Skeletal muscle satellite cell (primary cell): ENCODE measurements at regions not wholly inside any gene's neighbourhood (a gene's known extent, or its start where the extent isn't known, plus 50 kb on each side); places are given as distances from the start of the nearest gene placed in this dataset.
"Not testable (repeated sequence)": the region's sequence is repeated elsewhere in the genome, so short reads cannot be mapped to it uniquely, and the experiment has no call there.

ENCODE experiments used
- H3K27me3 ChIP-seq: 2 replicates; pipeline ENCODE4 v1.7.0; 2013; ENCODE audit warnings: low read length; ENCODE audit not compliant: control insufficient read depth, insufficient read depth
- H3K36me3 ChIP-seq: 2 replicates; pipeline ENCODE4 v1.7.0; 2013; ENCODE audit warnings: mild to moderate bottlenecking, control low read depth, low read length; ENCODE audit not compliant: insufficient read depth
- H3K4me1 ChIP-seq: 2 replicates; pipeline ENCODE4 v1.7.0; 2013; ENCODE audit warnings: low read length; ENCODE audit not compliant: control insufficient read depth, insufficient read depth
- H3K4me2 ChIP-seq: 2 replicates; pipeline ENCODE4 v1.7.0; 2013; ENCODE audit warnings: mild to moderate bottlenecking, low read length
- H3K4me3 ChIP-seq: 2 replicates; pipeline ENCODE4 v1.7.0; 2013; ENCODE audit warnings: low read length
- H3K9ac ChIP-seq: 2 replicates; pipeline ENCODE4 v1.7.0; 2013; ENCODE audit warnings: mild to moderate bottlenecking, low read depth, low read length, moderate library complexity
- H3K9me3 ChIP-seq: replicated peaks from 2 replicates; pipeline ENCODE4 v1.7.0; 2013; ENCODE audit warnings: mild to moderate bottlenecking, control low read depth, low read length

DNA sequence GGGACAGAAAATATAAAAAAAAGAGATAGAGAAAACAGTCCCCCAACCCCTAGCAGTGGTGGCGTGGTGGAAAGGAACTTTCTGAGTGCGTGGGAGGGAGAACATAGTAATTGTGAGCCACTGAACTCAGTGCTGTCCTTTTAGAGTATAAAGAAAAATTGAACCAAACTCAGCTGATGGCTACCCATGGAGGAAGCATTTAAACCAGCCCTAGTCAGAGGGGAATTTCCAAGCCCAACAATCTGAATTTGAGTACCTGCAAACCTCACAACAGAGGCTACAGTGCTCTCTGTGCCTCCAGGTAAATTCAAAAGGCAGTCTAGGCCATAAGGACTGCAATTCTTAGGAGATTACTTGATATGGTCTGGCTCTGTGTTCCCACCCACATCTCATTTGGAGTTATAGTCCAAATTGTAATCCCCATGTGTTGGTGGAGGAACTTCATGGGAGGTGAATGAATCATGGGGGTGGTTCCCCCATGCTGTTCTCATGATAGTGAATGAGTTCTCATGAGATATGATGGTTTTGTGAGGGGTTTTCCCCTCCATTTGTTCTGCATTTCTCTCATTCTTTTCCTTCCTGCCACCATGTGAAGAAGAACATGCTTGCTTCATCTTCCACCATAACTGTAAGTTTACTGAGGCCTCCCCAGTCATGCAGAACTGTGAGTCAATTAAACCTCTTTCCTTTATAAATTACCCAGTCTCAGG lies 687.8 kb downstream of the FAM181B start:
- Histone ChIP-seq H3K27me3 (no peaks in the 10 kb centered on the region), H3K9me3 (no peaks in the 10 kb centered on the region), H3K36me3 (no peaks in the 10 kb centered on the region), H3K4me2 (no peak overlapping the region), H3K9ac (no peak overlapping the region), H3K4me3 (no peak overlapping the region), H3K4me1 (no peaks in the 10 kb centered on the region)

DNA sequence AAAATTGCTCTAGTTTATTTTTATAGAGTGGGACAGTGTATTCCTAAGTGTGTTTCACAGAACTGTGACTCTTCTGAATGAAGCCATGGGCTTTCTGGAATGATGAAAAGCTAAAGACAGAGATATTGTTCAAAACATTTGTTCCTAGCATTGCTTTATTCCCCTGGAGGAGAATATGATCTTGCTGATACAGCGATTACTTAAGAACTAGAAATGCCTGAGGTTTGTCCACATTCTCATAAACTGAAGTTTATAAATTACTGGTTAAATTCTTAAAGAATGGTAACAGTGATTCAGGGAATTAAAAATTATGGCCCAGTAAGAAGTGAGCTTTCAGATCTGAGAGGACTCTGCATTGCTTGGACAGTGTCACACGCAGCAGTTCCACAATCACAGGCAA lies 690.3 kb downstream of the FAM181B start:
- Histone ChIP-seq H3K4me3 (no peak overlapping the region), H3K9ac (no peak overlapping the region), H3K4me2 (no peak overlapping the region), H3K27me3 (no peaks in the 10 kb centered on the region), H3K4me1 (no peaks in the 10 kb centered on the region), H3K9me3 (no peaks in the 10 kb centered on the region), H3K36me3 (no peaks in the 10 kb centered on the region)

DNA sequence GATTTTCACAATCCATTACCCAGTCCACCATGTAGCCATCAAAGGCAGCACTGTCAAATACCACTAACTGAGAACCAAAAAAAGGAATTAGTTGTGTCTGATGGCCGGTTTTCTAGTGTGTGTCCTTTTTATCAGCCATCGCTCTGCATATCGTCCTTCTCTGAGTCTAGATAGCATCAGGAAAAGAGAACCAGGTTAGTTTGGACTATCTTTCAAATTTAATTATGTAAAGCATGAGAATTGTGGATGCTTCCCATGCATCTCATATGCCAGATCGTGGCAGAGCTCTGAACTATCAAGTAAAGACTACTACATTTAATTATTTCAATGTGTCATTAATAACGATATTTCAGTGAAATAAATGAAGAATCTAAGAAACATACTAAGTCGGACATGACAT lies 691.9 kb downstream of the FAM181B start:
- Histone ChIP-seq H3K9ac (no peak overlapping the region), H3K36me3 (no peaks in the 10 kb centered on the region), H3K4me1 (no peaks in the 10 kb centered on the region), H3K4me2 (no peak overlapping the region), H3K9me3 (no peaks in the 10 kb centered on the region), H3K4me3 (no peak overlapping the region), H3K27me3 (no peaks in the 10 kb centered on the region)

DNA sequence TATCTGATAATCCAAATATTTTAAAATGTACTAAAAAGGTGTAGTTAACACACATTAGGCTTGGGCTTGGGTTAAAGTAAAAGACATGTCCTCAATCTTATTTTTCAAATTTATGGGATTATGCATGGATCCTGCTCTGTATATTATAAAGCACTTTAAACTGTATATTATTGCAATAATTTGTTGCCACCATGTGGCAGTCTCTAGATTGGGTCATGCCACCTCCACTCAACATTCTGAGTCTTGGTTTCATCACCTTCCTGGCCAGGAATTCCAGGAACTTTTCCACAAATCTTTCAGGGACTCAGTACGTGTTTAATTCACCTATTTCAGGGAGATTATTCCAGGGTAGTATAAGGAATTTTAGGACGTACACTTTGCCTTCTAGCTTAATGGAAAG lies 695.5 kb downstream of the FAM181B start:
- Histone ChIP-seq H3K4me2 (no peak overlapping the region), H3K9ac (no peak overlapping the region), H3K9me3 (peaks cover 2% of the 10 kb centered on the region), H3K4me1 (no peaks in the 10 kb centered on the region), H3K4me3 (no peak overlapping the region), H3K36me3 (no peaks in the 10 kb centered on the region), H3K27me3 (no peaks in the 10 kb centered on the region)

DNA sequence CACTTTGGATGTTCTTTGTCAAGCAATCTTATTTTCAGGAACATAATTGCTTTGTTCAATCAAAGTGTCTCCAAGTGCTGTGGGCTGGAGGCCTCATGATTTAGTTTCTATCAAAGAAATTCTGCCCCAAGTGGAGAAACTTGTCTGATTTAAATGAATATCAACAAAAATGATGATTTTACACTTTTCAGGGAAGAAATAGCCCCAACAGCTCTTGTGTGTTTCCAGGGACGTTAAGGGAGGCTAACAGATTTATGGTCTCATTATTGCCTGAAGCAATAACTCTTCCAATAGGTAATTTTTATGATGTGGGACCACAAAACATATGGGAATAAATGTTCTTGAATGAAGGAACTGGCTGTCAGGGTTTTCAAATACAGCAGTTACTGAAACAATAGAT lies 699.1 kb downstream of the FAM181B start:
- peaks cover 8% of the 10 kb centered on the region for H3K9me3 ChIP-seq
- H3K36me3 ChIP-seq = no peaks in the 10 kb centered on the region
- no peaks in the 10 kb centered on the region for H3K27me3 ChIP-seq
- H3K9ac ChIP-seq = no peak overlapping the region
- H3K4me1 ChIP-seq = no peaks in the 10 kb centered on the region
- no peak overlapping the region for H3K4me3 ChIP-seq
- H3K4me2 ChIP-seq = no peak overlapping the region

DNA sequence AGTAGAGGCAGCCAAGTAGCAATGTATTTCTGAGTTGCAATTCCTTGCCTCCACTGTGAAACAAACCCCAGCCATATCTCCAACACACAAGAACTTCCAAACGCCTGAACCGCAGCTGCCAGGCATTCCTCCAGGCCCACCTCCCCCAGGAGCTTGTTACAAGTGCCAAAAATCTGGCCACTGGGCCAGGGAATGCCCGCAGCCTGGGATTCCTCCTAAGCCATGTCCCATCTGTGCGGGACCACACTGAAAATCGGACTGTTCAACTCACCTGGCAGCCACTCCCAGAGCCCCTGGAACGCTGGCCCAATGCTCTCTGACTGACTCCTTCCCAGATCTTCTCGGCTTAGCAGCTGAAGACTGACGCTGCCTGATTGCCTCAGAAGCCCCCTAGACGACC lies 706.3 kb downstream of the FAM181B start:
- not testable (repeated sequence) for H3K9me3 ChIP-seq, H3K36me3 ChIP-seq, H3K4me1 ChIP-seq, H3K27me3 ChIP-seq, H3K9ac ChIP-seq, H3K4me3 ChIP-seq, H3K4me2 ChIP-seq

DNA sequence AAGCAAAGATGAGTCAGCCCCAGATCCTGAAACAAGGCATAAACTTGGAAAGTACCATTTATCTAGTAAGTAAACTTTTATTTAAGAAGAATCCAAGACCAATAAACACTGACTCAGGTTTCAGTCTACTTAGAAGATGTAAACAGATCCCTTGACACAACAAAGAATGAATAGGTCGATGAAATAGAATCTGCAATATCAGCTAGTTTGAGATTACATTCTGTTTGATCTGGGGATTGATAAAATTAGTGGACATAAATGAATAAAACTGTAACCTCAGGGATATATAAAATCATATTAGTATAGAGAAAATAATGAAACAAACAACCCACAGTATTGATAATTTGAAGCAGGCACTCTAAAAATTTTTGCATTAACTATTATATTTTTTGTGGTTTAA lies 708.9 kb downstream of the FAM181B start:
- no peak overlapping the region for H3K4me3 ChIP-seq
- no peak overlapping the region for H3K9ac ChIP-seq
- H3K9me3 ChIP-seq = peaks cover 2% of the 10 kb centered on the region
- no peaks in the 10 kb centered on the region for H3K4me1 ChIP-seq
- H3K27me3 ChIP-seq = no peaks in the 10 kb centered on the region
- H3K36me3 ChIP-seq = no peaks in the 10 kb centered on the region
- H3K4me2 ChIP-seq = no peak overlapping the region

DNA sequence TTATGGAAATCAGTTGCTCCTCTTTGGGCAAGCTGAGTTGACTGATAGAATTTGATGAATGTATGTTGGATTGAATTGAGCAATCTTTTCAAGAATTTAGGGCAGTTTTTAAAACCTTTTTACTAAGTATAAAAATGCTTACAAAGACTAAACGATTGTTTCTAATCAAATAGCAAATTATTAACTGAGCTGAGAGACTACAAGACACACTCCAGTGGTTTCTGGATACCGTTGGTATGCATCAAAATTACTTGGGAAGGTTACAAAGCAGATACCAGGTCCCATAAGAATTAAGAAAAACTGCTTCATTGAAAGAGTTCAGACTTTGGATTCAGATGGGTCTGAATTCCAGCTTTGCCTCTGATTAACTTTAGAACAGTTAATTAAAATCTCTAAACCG lies 721.4 kb downstream of the FAM181B start:
- Histone ChIP-seq H3K27me3 (no peaks in the 10 kb centered on the region), H3K4me2 (no peak overlapping the region), H3K36me3 (no peaks in the 10 kb centered on the region), H3K9me3 (no peaks in the 10 kb centered on the region), H3K4me3 (no peak overlapping the region), H3K4me1 (no peaks in the 10 kb centered on the region), H3K9ac (no peak overlapping the region)

DNA sequence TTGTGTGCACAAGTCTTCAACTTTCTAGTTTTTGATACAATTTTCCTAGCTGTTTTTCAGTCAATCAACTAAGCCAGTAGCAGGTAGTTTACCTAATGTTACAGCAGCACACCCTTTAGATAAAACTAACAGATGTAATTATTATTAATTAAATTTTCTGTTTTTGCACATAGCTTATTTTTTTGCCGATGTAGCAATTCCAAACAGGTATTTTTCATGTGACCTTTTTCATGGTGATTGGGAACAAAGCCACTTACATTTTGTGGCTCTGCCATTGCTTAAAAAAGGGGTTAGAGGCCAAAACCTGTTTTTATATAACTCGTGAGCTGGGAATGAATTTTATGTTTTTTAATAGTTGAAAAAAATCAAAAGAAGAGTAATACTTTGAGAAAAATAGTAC lies 724.5 kb downstream of the FAM181B start:
- Histone ChIP-seq H3K36me3 (no peaks in the 10 kb centered on the region), H3K9ac (no peak overlapping the region), H3K9me3 (no peaks in the 10 kb centered on the region), H3K27me3 (no peaks in the 10 kb centered on the region), H3K4me2 (no peak overlapping the region), H3K4me1 (no peaks in the 10 kb centered on the region), H3K4me3 (no peak overlapping the region)

DNA sequence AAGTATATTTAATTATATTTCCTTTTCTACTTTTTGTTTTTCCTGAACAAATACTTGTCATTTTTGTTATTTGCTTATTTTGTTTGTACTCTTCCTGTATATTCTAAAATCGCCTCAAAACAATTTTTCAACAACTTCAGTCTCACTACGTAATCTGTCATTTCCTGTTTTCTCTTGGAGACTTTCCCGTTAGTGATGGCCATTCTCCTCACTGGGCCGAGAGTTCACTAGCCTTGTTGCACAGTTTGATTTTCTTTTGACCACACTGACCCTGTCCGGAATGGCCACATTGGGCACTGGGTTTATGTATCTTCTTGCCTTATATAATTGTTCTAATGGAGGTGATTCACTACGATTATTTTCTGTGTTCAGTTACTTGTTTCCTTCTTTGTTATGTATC lies 726.1 kb downstream of the FAM181B start:
- H3K36me3 ChIP-seq = no peaks in the 10 kb centered on the region
- H3K9ac ChIP-seq = no peak overlapping the region

DNA sequence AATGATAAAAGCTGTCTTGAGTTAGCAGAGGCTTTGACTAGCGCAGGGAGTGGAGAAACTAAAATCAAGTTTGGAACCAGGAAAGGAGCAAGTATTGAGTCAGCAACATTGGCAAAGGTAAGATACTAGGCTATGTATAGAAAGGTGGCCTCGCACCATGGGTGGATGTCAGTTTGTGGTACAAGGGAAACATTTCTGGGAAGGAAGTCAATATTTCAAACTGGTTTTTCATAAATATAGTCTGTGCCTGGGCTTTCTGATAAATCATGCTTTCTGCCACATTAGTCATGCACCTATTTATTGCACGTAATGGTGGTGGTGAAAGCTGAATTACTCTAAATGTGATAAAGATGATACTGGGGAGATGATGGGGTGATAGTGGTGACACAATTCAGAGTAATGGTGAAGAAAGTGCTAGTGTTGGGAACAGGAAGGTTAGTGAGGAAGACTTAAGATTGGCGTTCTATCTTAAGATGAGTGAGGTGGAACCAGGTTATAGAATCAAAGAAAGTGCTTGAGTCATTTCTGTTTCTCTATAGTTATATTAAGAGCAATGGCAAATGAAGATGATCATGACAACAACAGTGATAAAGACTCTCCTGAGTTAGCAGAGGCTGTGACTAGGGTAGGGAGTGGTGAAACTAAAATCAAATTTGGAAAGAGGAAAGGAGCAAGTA lies 729.0 kb downstream of the FAM181B start:
- no peaks in the 10 kb centered on the region for H3K9me3 ChIP-seq
- H3K27me3 ChIP-seq = no peaks in the 10 kb centered on the region
- H3K9ac ChIP-seq = no peak overlapping the region
- H3K4me2 ChIP-seq = no peak overlapping the region
- H3K36me3 ChIP-seq = no peaks in the 10 kb centered on the region
- no peaks in the 10 kb centered on the region for H3K4me1 ChIP-seq
- H3K4me3 ChIP-seq = no peak overlapping the region

More for the DNA sequence above, 726.1 kb downstream of the FAM181B start:
- Histone ChIP-seq H3K4me1 (no peaks in the 10 kb centered on the region), H3K4me2 (no peak overlapping the region), H3K27me3 (no peaks in the 10 kb centered on the region), H3K9me3 (no peaks in the 10 kb centered on the region), H3K4me3 (no peak overlapping the region)
